Nephron (organoid): ENCODE measurements at regions not wholly inside any gene's neighbourhood (a gene's known extent, or its start where the extent isn't known, plus 50 kb on each side); places are given as distances from the start of the nearest gene placed in this dataset.

Source experiments
- H3K27ac Mint-ChIP-seq, 3 experiments: 2 replicates each; pipeline ENCODE4 v1.8.0; 2020; ENCODE audit warnings: mixed read lengths in 3 of 3, mild to moderate bottlenecking in 2 of 3, moderate library complexity in 1 of 3
- H3K27me3 Mint-ChIP-seq: 2 replicates; pipeline ENCODE4 v1.8.0; 2021; ENCODE audit warnings: low read depth, mild to moderate bottlenecking, moderate library complexity, mixed read lengths
- H3K36me3 Mint-ChIP-seq: 2 replicates; pipeline ENCODE4 v1.8.0; 2020; ENCODE audit warnings: low read depth, mixed read lengths
- H3K4me1 Mint-ChIP-seq: 2 replicates; pipeline ENCODE4 v1.8.0; 2020; ENCODE audit warnings: mixed read lengths
- H3K4me3 Mint-ChIP-seq, 3 experiments: 2 replicates each; pipeline ENCODE4 v1.8.0; 2020; ENCODE audit warnings: mild to moderate bottlenecking in 3 of 3, mixed read lengths in 3 of 3, moderate library complexity in 2 of 3
- H3K9me3 Mint-ChIP-seq: 2 replicates; pipeline ENCODE4 v1.8.0; 2020; ENCODE audit warnings: mixed read lengths
- CTCF ChIP-seq, 3 experiments: fragments of 200-600 bp; sonication (generic); IDR thresholded peaks; one replicate each; pipeline ENCODE4 v1.5.0; 2021; ENCODE audit warnings: antibody characterized with exemption in 3 of 3; ENCODE audit not compliant: unreplicated experiment in 3 of 3

- Mint-ChIP-seq H3K9me3 (no peaks in the 10 kb centered on the region), H3K27ac (no peak overlapping the region), H3K27me3 (peaks cover 23% of the 10 kb centered on the region), H3K4me1 (peaks cover 11% of the 10 kb centered on the region), H3K36me3 (no peaks in the 10 kb centered on the region), H3K4me3 (no peak overlapping the region)
- TF ChIP-seq CTCF (IDR thresholded peaks at IDR 0.05; ENCODE audit: unreplicated experiment in 3 of 3) = no peak
Observed at GRCh38 chr17:79465011-79465680, 145.7 kb downstream of the RBFOX3 start.

GRCh38 chr17:79464318-79465010 lies 146.4 kb downstream of the RBFOX3 start:
- TF ChIP-seq CTCF (IDR thresholded peaks at IDR 0.05; ENCODE audit: unreplicated experiment in 3 of 3) = no peak
- Mint-ChIP-seq H3K4me1 (peaks cover 11% of the 10 kb centered on the region), H3K36me3 (no peaks in the 10 kb centered on the region), H3K27ac (no peak overlapping the region), H3K27me3 (peaks cover 19% of the 10 kb centered on the region), H3K4me3 (no peak overlapping the region), H3K9me3 (no peaks in the 10 kb centered on the region)

- Mint-ChIP-seq H3K9me3 (no peaks in the 10 kb centered on the region), H3K4me1 (peaks cover 11% of the 10 kb centered on the region), H3K27ac (no peak overlapping the region), H3K36me3 (no peaks in the 10 kb centered on the region), H3K27me3 (peaks cover 25% of the 10 kb centered on the region), H3K4me3 (no peak overlapping the region)
- TF ChIP-seq CTCF (IDR thresholded peaks at IDR 0.05; ENCODE audit: unreplicated experiment in 3 of 3) = no peak
Observed at GRCh38 chr17:79463421-79464317, 147.2 kb downstream of the RBFOX3 start.

DNA sequence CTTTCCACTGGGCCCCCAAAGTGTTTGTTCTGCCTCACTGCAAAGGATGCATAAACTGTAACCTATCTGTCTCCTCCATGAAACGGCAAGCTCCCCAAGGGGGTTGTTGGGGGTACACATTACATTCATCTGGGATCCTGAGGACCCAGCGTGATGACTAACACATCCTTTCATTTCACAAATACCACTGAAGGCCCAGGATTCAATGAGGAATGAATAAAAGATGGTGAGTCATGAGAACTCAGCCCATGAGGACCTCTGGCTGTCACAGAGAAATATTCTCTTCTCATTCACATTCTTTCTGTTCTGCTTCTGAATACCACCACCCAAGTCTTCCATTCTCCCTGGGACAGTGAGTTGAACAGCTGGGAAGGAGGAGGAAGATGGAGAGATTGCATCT lies 149.8 kb downstream of the RBFOX3 start:
- Mint-ChIP-seq H3K27me3 (peaks cover 29% of the 10 kb centered on the region), H3K9me3 (no peaks in the 10 kb centered on the region), H3K4me3 (no peak overlapping the region), H3K4me1 (peaks cover 11% of the 10 kb centered on the region), H3K27ac (no peak overlapping the region), H3K36me3 (no peaks in the 10 kb centered on the region)
- TF ChIP-seq CTCF (IDR thresholded peaks at IDR 0.05; ENCODE audit: unreplicated experiment in 3 of 3) = no peak

DNA sequence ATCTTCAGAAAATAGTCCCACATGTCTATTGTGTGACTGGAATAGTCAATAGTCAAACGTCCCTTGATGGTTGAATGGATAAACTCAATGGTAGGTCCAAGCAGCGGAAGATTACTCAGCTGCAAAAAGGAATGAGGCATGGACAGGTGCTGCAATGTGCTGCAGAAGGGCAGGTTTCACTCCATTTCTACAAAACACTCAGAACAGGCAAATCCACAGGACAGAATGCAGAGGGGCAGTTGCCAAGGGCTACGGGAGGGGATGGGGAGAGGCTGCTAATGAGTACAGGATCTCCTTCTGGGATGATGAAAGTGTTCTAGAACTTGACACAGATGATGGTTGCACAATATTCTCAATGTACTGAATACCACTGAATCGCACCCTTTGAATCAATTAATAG lies 151.0 kb downstream of the RBFOX3 start:
- Mint-ChIP-seq H3K9me3 (no peaks in the 10 kb centered on the region), H3K27me3 (peaks cover 29% of the 10 kb centered on the region), H3K36me3 (no peaks in the 10 kb centered on the region), H3K4me3 (no peak overlapping the region), H3K4me1 (peaks cover 5% of the 10 kb centered on the region), H3K27ac (no peak overlapping the region)
- TF ChIP-seq CTCF (IDR thresholded peaks at IDR 0.05; ENCODE audit: unreplicated experiment in 3 of 3) = no peak
